SK-N-SH treated with all-trans-retinoic acid at 6 μM for 48 hours (cell line): ENCODE measurements at regions not wholly inside any gene's neighbourhood (a gene's known extent, or its start where the extent isn't known, plus 50 kb on each side); places are given as distances from the start of the nearest gene placed in this dataset.

Source experiments
- ATAC-seq: fragments of 200-7000 bp; cut with Tn5 transposase; 3 replicates; pipeline ENCODE4 v1.9.1; 2020; ENCODE audit warnings: mild to moderate bottlenecking, moderate library complexity
- ARNTL ChIP-seq: fragments of 450-650 bp; formaldehyde crosslinking; IDR thresholded peaks from 2 replicates; pipeline ENCODE4 v1.5.0; 2020; ENCODE audit warnings: low read depth, mild to moderate bottlenecking, moderate library complexity, borderline replicate concordance
- BACH2 ChIP-seq: fragments of 250-450 bp; sonication (Bioruptor Pico); IDR thresholded peaks from 2 replicates; pipeline ENCODE4 v1.9.0; 2021; ENCODE audit warnings: mild to moderate bottlenecking, borderline replicate concordance
- CREB5 ChIP-seq: fragments of 250-450 bp; sonication (Bioruptor Pico); IDR thresholded peaks from 2 replicates; pipeline ENCODE4 v1.5.1; 2020; ENCODE audit warnings: low read depth, mild to moderate bottlenecking, moderate library complexity
- CSDC2 ChIP-seq: fragments of 250-450 bp; sonication (Bioruptor Pico); IDR thresholded peaks from 2 replicates; pipeline ENCODE4 v1.5.0; 2020; ENCODE audit warnings: mild to moderate bottlenecking, moderate library complexity
- CSRNP3 ChIP-seq: fragments of 250-450 bp; sonication (Bioruptor Pico); IDR thresholded peaks from 2 replicates; pipeline ENCODE4 v1.5.1; 2021; ENCODE audit warnings: mild to moderate bottlenecking, moderate library complexity
- ESRRG ChIP-seq: fragments of 250-450 bp; sonication (Bioruptor Pico); IDR thresholded peaks from 2 replicates; pipeline ENCODE4 v1.6.1; 2021; ENCODE audit warnings: mild to moderate bottlenecking
- GLIS3 ChIP-seq: fragments of 250-450 bp; sonication (Bioruptor Pico); IDR thresholded peaks from 2 replicates; pipeline ENCODE4 v1.5.0; 2020; ENCODE audit warnings: mild to moderate bottlenecking, moderate library complexity
- ISL1 ChIP-seq: fragments of 250-450 bp; sonication (Bioruptor Pico); IDR thresholded peaks from 2 replicates; pipeline ENCODE4 v2.1.2; 2022; ENCODE audit warnings: mild to moderate bottlenecking, moderate library complexity
- OSR1 ChIP-seq: fragments of 250-450 bp; sonication (Bioruptor Pico); IDR thresholded peaks from 2 replicates; pipeline ENCODE4 v1.8.0; 2022; ENCODE audit warnings: moderate library complexity, mild to moderate bottlenecking, inconsistent platforms
- PATZ1 ChIP-seq: fragments of 250-450 bp; sonication (Bioruptor Pico); IDR thresholded peaks from 2 replicates; pipeline ENCODE4 v1.8.0; 2020; ENCODE audit warnings: mild to moderate bottlenecking, moderate library complexity, borderline replicate concordance
- POU6F1 ChIP-seq: fragments of 250-450 bp; sonication (Bioruptor Pico); IDR thresholded peaks from 2 replicates; pipeline ENCODE4 v1.8.0; 2021; ENCODE audit warnings: low read depth, mild to moderate bottlenecking, moderate library complexity, borderline replicate concordance
- PPARA ChIP-seq: fragments of 250-450 bp; sonication (Bioruptor Pico); IDR thresholded peaks from 2 replicates; pipeline ENCODE4 v1.5.0; 2020; ENCODE audit warnings: mild to moderate bottlenecking, borderline replicate concordance
- RARB ChIP-seq: fragments of 250-450 bp; sonication (Bioruptor Pico); IDR thresholded peaks from 2 replicates; pipeline ENCODE4 v1.8.0; 2021; ENCODE audit warnings: mild to moderate bottlenecking, moderate library complexity
- SNAI2 ChIP-seq: fragments of 250-450 bp; sonication (Bioruptor Pico); IDR thresholded peaks from 2 replicates; pipeline ENCODE4 v1.5.0; 2020; ENCODE audit warnings: mild to moderate bottlenecking, moderate library complexity
- TOX ChIP-seq: fragments of 250-450 bp; sonication (Bioruptor Pico); IDR thresholded peaks from 2 replicates; pipeline ENCODE4 v1.8.0; 2021; ENCODE audit warnings: mild to moderate bottlenecking, moderate library complexity, borderline replicate concordance
- TSHZ2 ChIP-seq: fragments of 250-450 bp; sonication (Bioruptor Pico); IDR thresholded peaks from 2 replicates; pipeline ENCODE4 v1.5.0; 2020; ENCODE audit warnings: mild to moderate bottlenecking, moderate library complexity
- ZC3H10 ChIP-seq: fragments of 250-450 bp; sonication (Bioruptor Pico); IDR thresholded peaks from 2 replicates; pipeline ENCODE4 v1.5.1; 2021; ENCODE audit warnings: mild to moderate bottlenecking, moderate library complexity
- ZFP30 ChIP-seq: fragments of 450-650 bp; formaldehyde crosslinking; IDR thresholded peaks from 2 replicates; pipeline ENCODE4 v1.5.0; 2022; ENCODE audit warnings: mild to moderate bottlenecking, moderate library complexity
- ZNF70 ChIP-seq: fragments of 450-650 bp; formaldehyde crosslinking; IDR thresholded peaks from 2 replicates; pipeline ENCODE4 v1.5.0; 2020; ENCODE audit warnings: mild to moderate bottlenecking, moderate library complexity

GRCh38 chr21:21690068-21690665 is 692.0 kb downstream of the NCAM2 start:
- ATAC-seq: no peak; the same call in 2 of the 3 replicates
- TF ChIP-seq ZC3H10 (CRISPR knock-in tag): peak; percentile 76; the same call in 1 of the 2 replicates
- no peak for TF ChIP-seq RARB (CRISPR knock-in tag)
- TF ChIP-seq TOX (CRISPR knock-in tag): no peak
- TF ChIP-seq ISL1: peak; percentile 57; the same call in 1 of the 2 replicates
- TF ChIP-seq OSR1 (CRISPR knock-in tag): no peak

- TF ChIP-seq PATZ1 (CRISPR knock-in tag) (no peak), RARB (CRISPR knock-in tag) (no peak), CSRNP3 (CRISPR knock-in tag) (no peak), ARNTL (CRISPR knock-in tag) (no peak), ZC3H10 (CRISPR knock-in tag) (no peak), TSHZ2 (CRISPR knock-in tag) (no peak), SNAI2 (CRISPR knock-in tag) (no peak), PPARA (CRISPR knock-in tag) (no peak), ZNF70 (CRISPR knock-in tag) (no peak), CREB5 (CRISPR knock-in tag) (no peak), ESRRG (CRISPR knock-in tag) (no peak), GLIS3 (CRISPR knock-in tag) (no peak), CSDC2 (CRISPR knock-in tag) (no peak), BACH2 (CRISPR knock-in tag) (no peak)
- TF ChIP-seq, all 23 proteins: peak for 0
- ATAC-seq: peak; percentile 9; the same call in 2 of the 3 replicates
Observed at GRCh38 chr21:21712748-21713520, 714.7 kb downstream of the NCAM2 start.

- TF ChIP-seq CREB5 (CRISPR knock-in tag) (no peak), ZNF70 (CRISPR knock-in tag) (no peak), PPARA (CRISPR knock-in tag) (no peak), POU6F1 (no peak), ZFP30 (CRISPR knock-in tag) (no peak), ZC3H10 (CRISPR knock-in tag) (no peak), GLIS3 (CRISPR knock-in tag) (no peak), TSHZ2 (CRISPR knock-in tag) (no peak), SNAI2 (CRISPR knock-in tag) (no peak), CSRNP3 (CRISPR knock-in tag) (no peak)
- no peak for ATAC-seq
Observed at GRCh38 chr21:21713651-21714180, 715.5 kb downstream of the NCAM2 start.
